Activated naive CD4-positive, alpha-beta T cell treated with Interleukin-2 at 50 U/mL for 16 hours (primary cell): ENCODE measurements at regions not wholly inside any gene's neighbourhood (a gene's known extent, or its start where the extent isn't known, plus 50 kb on each side); places are given as distances from the start of the nearest gene placed in this dataset.
"Not testable (repeated sequence)": the region's sequence is repeated elsewhere in the genome, so short reads cannot be mapped to it uniquely, and the experiment has no call there.

Experiments
- DNase-seq: peaks from one replicate; pipeline ENCODE4 v3.0.0-alpha.2; 2020

DNA sequence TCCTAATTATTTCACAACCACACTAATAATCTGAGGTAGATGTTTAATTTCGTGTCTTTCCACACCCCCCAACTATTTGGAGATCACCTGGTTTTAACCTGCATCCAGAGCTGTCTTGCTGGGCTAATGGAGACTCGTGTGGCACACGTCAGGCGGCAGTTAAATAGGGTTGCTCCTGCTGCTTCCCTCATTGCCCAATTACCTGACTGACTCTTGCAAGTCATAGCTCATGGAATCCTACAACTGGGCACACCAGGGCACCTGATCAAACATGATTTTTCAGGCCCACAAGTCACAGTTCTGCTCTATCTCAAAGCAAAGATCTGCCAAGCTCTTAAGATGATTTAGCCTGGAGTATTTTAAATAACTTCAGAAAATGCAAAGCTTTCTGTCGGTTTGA lies 1430.4 kb upstream of the ACVR2A start:
- no peak for DNase-seq

DNA sequence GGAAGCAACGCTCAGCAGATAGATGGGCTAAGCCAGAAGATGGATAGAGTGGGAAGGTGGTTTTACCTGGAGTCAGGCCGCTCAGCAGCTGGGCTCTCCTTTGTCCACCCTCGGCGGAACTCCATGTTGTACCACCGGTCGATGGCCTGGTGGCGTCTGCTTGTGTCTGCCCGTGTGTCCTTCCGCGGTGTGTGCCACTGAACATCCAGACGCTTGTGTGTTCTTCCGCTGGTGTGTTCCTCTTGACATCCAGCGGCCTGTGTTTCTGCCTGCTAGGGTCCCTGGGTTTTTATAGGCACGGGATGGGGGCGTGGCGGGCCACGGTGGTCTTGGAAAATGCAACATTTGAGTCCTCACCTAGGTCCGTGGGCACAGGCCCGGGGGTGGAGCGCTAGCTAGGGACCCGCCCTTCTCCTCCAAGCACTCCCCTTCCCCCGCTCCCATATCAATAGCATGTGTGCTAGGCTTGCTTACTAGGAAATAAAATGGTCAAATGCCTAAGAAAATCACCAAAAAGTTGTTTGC lies 1431.7 kb upstream of the ACVR2A start:
- no peak for DNase-seq

DNA sequence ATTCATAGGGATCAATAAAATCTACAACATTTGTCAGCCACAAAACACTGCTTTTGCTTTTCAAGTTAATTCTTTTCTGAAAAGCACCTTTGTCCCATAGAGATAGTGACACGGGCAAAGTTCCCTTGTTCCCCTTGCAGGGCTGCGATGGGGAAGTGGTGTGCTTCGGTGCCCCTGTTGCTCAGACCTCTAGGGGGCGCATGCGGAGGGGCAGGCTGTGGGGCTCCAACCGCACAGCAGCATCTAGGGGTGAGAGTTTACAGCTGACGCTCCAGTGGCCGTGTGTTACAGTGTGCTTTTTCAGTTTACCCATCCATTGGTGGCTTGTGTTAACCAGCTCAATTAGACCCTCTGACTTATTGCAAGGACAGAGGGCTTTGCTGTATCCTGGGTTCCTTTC lies 1432.2 kb upstream of the ACVR2A start:
- DNase-seq, result no peak

DNA sequence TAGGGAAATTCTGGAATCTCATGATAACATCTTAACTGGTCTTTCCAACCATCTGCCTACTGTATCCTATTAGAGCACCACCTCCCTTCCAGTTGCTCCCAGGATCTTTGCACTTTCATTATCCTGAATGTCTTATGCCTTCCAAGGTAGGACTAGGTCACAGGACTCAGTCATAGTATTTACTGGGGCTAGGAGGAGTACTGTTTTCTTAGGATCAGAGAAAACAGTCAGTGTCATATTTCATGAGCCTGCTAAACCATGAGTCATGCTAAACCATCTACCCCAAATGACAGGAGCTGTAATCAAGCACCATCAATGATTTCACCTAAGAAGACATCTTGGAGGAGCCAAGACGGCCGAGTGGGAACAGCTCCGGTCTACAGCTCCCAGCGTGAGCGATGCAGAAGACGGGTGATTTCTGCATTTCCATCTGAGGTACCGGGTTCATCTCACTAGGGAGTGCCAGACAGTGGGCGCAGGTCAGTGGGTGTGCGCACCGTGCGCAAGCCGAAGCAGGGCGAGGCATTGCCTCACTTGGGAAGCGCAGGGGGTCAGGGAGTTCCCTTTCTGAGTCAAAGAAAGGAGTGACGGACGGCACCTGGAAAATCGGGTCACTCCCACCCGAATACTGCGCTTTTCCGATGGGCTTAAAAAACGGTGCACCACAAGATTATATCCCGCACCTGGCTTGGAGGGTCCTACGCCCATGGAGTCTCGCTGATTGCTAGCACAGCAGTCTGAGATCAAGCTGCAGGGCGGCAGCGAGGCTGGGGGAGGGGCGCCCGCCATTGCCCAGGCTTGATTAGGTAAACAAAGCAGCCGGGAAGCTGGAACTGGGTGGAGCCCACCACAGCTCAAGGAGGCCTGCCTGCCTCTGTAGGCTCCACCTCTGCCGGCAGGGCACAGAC lies 1439.2 kb upstream of the ACVR2A start:
- not testable (repeated sequence) for DNase-seq

DNA sequence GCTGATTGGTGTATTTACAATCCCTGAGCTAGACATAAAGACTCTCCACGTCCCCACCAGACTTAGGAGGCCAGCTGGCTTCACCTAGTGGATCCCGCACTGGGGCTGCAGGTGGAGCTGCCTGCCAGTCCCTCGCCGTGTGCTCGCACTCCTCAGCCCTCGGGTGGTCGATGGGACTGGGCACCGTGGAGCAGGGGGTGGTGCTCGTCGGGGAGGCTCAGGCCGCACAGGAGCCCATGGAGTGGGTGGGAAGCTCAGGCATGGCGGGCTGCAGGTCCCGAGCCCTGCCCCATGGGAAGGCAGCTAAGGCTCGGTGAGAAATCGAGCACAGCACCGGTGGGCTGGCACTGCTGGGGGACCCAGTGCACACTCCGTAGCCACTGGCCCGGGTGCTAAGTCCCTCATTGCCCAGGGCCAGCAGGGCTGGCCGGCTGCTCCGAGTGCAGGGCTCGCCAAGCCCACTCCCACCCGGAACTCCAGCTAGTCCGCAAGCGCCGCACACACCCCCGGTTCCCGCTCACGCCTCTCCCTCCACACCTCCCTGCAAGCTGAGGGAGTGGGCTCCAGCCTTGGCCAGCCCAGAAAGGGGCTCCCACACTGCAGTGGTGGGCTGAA lies 1441.2 kb upstream of the ACVR2A start:
- DNase-seq, result not testable (repeated sequence)

DNA sequence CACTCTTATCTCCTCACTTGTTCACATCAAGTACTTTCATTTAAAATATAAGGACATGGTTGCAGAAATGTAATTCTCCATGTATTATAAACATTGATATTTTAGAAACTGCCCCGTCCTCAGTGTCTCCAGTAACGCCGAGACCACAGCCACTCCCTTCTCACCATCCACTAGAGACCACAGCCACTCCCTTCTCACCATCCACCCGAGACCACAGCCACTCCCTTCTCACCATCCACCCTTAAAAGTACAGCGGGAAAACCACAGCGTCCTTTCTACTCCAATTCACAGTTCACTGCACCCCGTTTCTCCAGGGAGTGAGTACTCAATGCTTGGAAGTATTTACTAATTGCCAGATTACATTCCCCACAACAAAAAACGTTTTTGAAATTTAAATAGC lies 1452.2 kb upstream of the ACVR2A start:
- no peak for DNase-seq

DNA sequence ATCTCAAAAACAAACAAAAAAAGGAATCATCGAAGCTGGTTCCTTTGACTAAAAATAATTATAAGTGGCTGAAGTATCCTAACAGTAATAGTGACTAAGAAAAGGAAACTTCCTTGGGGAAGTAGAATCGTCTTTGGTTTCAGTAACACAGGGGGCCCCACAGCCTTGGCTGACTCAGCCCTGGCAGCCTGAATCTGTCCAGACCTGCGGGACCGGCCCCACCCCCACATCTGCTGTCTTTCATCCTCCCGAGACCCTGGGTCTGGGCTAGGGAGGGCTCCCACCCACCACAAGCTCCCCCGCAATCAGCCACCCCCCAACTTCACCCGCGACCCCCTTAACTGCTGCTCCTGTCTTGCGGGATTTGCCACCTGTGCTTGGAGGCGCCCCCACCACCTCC lies 1452.6 kb upstream of the ACVR2A start:
- no peak for DNase-seq

DNA sequence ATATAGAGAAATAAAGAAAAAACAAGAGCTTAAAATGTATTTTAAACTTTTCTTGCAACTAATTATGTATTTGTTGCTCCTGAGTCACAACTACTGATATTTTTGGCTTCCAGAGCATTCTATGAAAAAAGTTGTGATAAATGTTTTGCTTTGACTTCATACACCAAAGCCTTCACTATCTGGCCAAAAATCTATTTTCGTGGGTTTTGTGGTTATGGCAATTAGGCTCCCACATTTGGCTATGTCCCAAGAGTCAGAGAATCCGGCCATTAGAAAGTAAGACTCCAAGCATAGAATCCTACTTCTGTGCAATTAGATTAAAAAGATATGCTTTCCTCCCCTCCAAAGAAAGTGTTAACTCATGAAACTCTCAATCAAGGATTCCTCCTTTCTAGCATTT lies 1456.1 kb upstream of the ACVR2A start:
- no peak for DNase-seq

DNA sequence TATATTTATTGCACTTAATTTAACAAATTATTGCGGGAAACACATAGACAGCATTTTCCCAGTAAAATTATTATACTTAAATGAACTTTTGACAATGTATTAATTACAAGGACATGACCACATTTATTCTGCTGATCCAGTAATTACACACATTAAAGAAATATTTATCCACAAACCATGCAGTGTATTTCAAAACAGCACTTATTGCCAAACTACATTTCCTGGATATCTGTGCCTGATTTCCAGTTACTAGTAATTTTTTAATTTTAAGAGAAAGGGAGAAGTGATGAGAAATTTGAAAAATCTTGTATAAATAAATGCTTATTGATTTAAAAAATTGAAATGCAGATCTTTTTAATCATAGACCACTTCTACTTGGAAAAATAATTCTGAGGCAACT lies 1458.7 kb upstream of the ACVR2A start:
- DNase-seq, result no peak

DNA sequence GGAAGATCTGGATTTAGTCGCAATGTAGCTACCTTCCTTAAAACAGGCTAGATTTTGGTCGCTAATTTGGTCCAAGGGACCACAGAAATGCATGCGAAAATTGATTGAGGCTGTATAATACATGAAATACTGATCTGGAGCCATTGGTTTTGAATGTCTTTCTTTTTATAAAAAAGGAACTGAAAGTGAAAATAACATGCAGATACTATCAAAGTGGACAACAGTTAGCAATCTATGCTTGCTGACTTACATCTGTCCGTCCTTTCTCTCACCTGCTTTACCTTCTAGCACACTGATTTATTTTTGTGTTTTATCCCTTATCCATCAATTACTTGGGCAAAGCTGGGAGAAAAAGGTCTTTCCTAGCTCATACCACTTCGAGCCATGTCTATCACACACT lies 1459.8 kb upstream of the ACVR2A start:
- no peak for DNase-seq

DNA sequence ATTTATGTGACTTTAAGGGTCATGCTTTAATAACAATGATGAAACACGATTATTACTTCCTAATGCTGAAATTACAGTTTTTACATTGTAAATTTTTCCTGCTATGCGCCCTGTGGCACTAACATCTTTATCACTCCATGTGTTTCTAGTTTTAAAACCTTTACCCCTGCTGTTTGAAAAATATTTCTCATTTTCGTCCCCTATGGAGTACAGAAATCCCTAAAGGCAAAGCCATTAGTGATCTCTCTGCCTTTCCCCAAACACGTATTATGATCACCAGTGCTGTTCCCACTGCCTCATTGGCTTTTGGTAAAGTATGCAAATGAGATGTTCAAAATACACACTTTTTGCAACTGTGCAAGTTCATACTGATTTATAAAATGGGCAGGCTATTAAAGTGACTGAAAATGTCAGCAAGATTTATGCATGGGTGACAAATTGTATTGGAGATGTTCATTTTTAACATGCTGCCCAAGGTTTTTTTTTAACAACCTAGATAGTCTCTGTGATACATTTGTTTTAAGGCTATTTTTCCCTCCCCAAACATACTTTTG lies 1468.2 kb upstream of the ACVR2A start:
- DNase-seq, result no peak

DNA sequence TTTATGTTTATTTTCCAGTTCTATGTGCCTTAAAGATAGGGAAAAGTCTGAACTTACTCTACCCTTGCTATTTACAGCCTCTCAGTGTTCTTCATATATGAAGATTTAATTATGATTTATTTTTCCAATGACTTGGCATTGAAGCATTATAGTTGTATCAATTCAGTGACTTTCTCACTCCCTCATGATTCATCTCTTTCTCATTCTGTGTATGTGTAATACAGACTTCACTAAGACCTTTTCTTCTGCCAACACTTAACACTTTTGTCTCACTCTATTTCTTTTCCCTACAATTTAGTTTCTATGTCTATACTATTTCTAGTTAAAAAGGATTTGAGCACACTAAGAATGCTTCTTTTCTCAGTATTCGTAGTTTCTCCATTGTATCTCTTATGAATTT lies 1470.3 kb upstream of the ACVR2A start:
- DNase-seq, result no peak

DNA sequence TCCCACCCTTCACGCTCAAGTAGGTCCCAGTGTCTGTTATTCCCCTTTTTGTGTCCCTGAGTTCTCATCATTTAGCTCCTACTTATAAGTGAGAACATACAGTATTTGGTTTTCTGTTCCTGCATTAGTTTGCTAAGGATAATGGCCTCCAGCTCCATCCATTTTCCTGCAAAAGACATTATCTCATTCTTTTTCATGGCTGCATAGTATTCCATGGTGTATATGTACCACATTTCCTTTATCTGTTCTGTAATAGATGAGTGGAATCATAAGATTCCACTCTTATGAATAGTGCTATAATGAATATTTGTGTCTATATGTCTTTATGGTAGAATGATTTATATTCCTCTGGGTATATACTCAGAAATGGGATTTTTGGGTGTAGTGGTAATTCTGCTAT lies 1473.5 kb upstream of the ACVR2A start:
- DNase-seq, result not testable (repeated sequence)

DNA sequence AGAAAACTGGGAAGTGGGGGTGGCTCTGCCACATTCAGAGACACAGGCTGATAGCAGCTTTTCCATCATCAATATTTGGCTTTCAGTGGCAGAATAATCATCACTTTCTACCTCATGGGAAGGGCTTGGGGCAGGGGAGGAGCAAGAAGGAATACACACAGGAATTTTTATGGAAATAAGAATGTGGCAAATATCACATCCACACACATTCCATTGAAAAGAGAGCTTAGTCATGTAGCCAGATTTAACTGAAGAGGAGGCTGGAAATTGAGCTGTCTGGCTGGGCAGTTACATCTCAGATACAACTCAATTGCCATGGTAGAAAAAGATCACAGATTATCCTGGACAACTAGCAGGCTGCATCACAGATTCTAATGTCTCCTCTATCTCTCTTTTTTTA lies 1474.0 kb upstream of the ACVR2A start:
- no peak for DNase-seq

DNA sequence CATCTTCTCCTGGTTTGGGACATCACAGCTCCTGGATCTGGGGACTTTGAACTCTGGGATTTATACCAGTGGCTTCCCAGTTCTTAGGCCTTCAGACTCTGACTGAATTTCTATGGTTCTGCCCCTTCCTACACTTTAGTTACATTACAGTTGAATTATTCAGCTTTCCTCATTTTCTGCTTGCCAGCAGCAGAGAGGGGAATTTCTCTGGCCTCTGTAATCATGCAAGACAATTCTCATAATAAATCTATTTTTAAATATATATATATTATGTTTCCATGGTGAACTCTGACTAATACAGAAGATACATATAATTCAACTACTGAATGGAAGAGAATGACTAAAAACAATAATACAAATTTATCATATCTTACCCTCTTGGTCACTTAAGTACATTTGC lies 1478.6 kb upstream of the ACVR2A start:
- no peak for DNase-seq

DNA sequence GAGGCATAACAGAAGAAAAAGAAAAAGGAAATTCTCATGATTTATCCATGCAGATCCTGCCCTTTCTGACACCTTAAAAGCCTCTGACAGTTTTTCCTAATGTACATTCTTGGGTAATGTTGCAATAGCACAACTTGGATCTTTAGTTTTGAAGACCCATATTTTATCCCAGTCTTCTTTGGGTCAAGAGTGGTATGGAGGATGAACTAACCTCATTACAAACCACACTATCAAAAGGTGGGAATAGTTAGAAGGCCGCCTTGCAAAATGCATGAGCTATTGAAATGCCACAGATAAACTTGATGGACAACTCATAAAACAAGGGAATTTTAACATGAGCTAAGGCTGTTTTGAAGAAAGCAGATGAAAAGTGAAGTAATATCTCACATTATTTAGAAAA lies 1479.8 kb upstream of the ACVR2A start:
- DNase-seq, result no peak

DNA sequence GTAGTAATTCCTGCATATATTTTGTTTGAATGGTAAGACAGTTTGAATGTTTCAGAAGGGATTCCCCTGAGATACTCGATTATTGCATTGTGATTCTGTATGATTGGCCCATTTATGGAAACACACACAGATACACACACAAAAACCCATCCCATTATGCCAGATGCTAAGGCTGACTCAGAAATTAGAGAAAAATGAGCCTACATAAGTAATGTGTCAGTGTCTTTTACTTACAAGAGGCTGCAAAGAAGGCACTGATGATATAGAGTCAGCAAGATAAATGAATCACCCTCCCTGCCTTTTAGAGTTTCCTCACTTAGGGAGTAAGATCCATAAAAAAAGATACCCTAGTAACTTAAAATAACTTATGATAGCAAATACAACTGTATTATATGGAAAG lies 1481.1 kb upstream of the ACVR2A start:
- no peak for DNase-seq

DNA sequence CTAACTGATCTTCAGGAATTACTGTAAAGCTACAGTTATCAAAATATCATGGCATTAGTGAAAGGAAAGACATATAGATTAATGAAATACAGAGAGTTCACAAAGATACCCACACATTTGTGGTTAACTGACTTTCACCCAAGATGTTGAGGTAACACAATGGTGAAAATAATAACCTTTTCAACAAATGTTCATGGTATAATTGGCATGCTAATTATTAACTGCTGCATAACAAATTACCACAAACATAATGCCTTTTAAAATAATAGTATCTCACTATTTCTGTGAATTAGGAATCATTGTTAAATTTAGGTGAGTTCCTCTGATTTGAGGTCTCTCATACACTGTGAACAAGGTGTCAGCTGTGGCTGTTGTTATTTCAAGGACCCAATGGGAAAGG lies 1493.1 kb upstream of the ACVR2A start:
- DNase-seq, result no peak

DNA sequence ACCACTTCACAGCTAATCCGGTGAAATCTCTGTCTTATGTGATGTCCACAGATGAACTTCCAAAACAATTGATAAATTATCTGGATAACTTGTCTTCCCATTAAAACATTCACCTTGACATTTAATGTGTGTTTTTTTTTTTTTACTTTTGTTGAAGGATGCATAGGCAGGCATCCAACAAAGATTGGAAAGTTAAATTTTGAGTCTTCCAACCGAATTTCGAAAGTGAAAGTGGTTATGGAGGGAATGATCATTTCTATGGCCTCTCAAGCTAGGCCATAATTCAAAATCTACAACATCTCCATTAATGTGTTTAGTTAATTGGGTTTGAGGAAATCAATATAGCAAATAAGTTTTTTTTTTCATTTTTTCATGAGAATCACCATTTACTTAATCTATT lies 1495.5 kb upstream of the ACVR2A start:
- DNase-seq, result no peak

DNA sequence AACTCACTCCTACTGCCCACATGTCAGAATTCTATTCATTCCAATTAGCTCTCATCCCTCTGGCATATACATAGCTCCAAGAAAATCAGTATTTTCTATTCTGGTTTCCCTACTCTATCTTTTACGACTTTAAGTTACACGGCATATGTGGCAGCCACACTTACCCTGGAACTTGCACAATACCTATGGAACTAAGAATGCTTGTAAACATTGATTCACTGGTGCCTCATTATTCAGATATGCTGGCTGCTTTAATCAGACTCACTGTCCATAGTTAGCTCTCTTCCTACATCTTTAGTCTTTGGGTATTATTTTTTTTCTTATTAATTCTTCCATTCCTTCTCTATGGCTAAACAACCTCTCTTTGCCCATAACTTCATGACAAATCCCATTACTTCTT lies 1519.9 kb upstream of the ACVR2A start:
- DNase-seq, result no peak

DNA sequence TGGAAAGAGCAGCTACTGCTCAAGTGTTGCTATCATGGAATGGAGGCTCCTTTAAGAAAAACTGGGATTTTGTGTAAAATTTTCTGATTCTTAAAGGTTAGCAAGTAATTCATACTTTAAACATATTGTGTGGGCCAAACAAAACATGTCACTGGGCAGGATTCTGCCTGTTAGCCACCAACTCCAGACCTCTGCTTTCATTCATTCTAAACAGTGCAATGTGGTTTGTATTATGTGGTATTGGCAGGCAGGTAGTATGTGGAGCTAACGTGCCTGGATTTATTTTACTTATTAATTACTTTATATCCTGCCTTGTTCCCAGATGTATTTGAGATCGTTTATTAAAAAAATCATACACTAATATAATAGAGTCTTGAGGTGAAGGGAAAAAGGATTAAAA lies 1521.3 kb upstream of the ACVR2A start:
- DNase-seq, result no peak

DNA sequence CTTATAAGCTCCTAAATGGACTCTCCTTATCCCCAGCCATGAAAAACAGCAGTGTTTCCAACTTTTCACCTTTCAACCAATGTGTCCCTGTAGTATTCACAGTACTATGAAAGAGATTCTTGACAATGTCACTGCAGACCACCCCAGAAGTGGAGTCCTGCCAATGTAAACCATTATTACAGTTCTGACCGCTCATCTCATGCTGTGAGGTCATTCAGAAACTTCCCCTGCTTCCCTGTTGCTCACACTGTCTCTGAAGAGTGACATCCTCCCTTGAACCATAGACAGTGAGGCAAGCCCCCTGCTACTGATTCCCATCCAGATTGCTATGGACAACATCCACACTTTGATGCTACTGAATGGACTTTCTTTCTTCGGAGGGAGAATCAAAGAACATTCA lies 1523.7 kb upstream of the ACVR2A start:
- no peak for DNase-seq

DNA sequence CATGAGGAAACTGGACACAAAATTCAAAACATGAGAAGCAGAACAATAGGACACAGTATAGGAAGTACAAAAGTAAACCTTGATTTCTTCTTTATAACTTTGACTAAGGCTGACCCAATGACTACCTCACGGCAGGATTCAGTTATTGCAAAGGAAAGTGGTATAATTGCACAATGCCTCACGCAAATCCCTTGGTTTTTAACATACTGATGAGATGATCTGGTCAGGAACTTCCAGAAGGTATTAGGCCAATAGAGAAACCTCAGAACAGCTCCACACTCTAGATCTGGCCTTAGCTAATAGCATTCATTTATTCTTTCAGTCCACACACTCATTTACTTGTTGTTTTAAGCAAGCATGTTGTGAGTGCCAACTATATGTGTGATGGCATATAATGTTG lies 1526.9 kb upstream of the ACVR2A start:
- DNase-seq, result no peak

DNA sequence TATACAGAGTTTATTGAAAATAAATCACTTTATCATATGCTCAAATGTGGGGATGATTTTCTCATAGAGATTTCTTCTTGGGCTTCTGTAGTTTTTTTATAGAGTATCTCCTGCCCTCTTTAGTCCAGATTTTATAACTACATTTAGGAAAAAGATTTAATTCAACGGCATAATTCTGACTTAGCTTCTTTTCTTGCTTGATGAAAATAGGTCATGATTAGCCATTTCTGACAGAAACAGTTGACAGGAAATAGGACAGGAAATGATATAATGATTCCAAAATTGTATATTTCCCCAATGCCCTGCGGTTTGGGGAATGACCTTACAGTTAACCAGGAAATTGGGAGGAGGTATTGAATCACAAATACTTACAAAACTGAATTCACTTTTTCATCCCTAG lies 1531.9 kb upstream of the ACVR2A start:
- DNase-seq, result no peak
